NT2/D1 (cell line): ENCODE measurements at regions not wholly inside any gene's neighbourhood (a gene's known extent, or its start where the extent isn't known, plus 50 kb on each side); places are given as distances from the start of the nearest gene placed in this dataset.

Source experiments
- DNase-seq: peaks from one replicate; pipeline ENCODE4 v3.0.0-alpha.2; 2011; ENCODE audit warnings: low read depth, low spot score
- H3K27me3 ChIP-seq: 2 replicates; pipeline ENCODE4 v1.6.0; 2011; ENCODE audit warnings: mild to moderate bottlenecking; ENCODE audit not compliant: insufficient read length, insufficient read depth
- H3K36me3 ChIP-seq: 2 replicates; pipeline ENCODE4 v1.6.1; 2011; ENCODE audit warnings: mild to moderate bottlenecking, low read length, mixed read lengths; ENCODE audit not compliant: insufficient read depth, insufficient read length
- H3K4me1 ChIP-seq: 2 replicates; pipeline ENCODE4 v1.5.1; 2011; ENCODE audit not compliant: insufficient read depth, insufficient read length
- H3K4me3 ChIP-seq: 2 replicates; pipeline ENCODE4 v1.5.1; 2011; ENCODE audit warnings: low read depth; ENCODE audit not compliant: insufficient read length
- H3K9ac ChIP-seq: 2 replicates; pipeline ENCODE4 v1.6.0; 2011; ENCODE audit warnings: low read depth; ENCODE audit not compliant: insufficient read length
- H3K9me3 ChIP-seq: 2 replicates; pipeline ENCODE4 v1.5.1; 2011; ENCODE audit warnings: mild to moderate bottlenecking, low read length; ENCODE audit not compliant: insufficient read depth
- SUZ12 ChIP-seq: IDR thresholded peaks from 2 replicates; pipeline ENCODE4 v1.6.1; 2011; ENCODE audit not compliant: insufficient read length, insufficient read depth; ENCODE audit errors: extremely low read depth
- YY1 ChIP-seq: IDR thresholded peaks from 2 replicates; pipeline ENCODE4 v1.6.1; 2011; ENCODE audit not compliant: insufficient read length, insufficient read depth
- ZNF274 ChIP-seq: IDR thresholded peaks from 2 replicates; pipeline ENCODE4 v1.6.1; 2011; ENCODE audit warnings: mild to moderate bottlenecking, low read depth, low read length

DNA sequence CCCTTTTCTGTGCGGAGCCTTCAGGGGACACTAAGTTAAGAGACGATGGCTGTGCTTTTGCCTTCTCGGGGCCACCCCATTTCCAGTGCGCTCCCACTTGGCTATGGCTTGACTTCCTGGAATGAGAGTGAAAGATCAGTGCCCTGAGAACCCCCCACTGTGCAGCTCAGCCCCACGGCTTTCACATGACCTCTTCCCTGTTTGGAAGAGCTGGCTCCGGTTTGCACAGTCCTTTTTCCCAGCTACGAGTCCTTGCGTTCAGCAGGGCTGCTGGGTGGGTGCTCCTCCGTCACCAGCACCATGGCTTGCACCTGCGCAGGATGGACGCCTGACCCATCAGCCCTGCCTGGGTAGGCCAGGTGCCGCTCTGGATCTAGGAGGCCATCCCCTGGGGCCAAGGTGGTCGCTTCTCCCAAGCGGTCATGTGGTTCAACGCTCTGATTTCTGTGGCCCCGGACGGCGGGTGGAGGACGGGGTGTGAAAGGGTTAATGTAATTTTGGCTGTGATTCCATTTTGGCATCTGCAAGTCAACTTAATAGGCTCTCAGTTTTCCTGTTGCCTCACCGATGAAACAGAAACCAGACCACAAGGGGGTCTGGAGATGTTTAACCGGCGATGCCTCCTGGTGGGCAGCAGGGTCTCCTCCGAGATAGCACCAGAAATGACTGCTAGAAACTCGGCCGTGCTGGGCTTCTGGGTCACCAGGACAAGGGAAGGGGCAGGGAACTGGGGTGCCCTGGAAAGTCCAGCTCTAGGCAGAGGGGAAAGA, 113.1 kb upstream of the HAAO start:
- H3K36me3 ChIP-seq, result no peaks in the 10 kb centered on the region
- no peaks in the 10 kb centered on the region for H3K9me3 ChIP-seq
- no peak overlapping the region for H3K9ac ChIP-seq
- no peak overlapping the region for H3K4me3 ChIP-seq
- DNase-seq, result no peak
- H3K4me1 ChIP-seq, result peaks cover 9% of the 10 kb centered on the region
- peaks cover 6% of the 10 kb centered on the region for H3K27me3 ChIP-seq
- no peak for TF ChIP-seq YY1
- TF ChIP-seq SUZ12, result no peak
- TF ChIP-seq ZNF274, result no peak

DNA sequence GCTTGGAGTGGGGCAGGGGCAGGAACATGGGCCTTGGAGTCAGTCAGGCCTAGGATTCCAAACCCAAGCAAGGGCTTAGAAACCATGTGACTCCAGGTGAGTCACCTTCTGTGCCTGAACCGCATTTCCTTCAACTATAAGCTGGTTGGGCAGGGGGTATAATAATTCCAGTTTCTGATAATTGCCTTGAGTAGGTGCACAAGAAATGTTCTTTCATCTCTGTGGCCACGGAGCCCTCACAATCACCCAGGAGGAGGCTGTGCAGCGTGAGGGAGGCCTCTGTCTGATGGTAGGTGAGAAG, 112.1 kb upstream of the HAAO start:
- Histone ChIP-seq H3K9ac (no peak overlapping the region), H3K4me1 (peaks cover 9% of the 10 kb centered on the region), H3K27me3 (peaks cover 4% of the 10 kb centered on the region), H3K4me3 (no peak overlapping the region), H3K36me3 (no peaks in the 10 kb centered on the region), H3K9me3 (no peaks in the 10 kb centered on the region)
- DNase-seq, result no peak
- no peak for TF ChIP-seq ZNF274
- no peak for TF ChIP-seq SUZ12
- TF ChIP-seq YY1, result no peak

DNA sequence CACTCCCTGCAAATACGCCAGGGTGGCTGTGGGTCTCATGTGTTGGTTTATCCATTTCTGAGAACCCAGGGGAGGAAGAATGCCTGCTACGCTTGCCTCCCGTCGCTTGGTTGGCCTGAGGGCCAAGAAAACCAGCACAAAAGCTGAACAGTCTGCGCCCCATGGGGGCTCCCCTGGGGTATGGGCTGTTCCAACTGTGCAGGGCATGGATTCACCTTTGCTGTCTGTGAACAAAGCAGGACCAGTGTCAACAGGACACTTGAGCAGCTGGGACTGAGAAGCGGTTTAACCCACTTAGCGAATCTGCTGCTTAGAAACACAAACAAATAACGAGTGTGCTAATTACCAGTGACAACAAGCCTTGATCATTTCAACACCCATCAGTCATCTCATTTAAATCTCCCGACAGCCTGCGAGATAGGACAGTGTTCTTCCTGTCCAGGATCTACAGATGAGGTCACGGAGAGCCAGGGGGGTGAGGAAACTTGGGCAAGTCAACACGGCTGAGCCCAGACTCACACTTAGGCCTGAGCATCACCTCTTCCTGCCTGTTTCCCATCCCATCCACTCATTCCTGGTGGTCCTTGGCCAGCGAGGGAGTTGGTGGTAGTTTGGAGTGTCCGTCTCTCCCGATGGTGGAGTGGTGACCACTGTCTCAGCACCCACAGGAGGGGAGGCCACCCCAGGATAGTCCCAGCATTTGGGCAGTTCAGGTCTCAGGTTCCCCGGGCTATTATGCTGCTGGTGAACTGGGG, 111.6 kb upstream of the HAAO start:
- peaks cover 4% of the 10 kb centered on the region for H3K27me3 ChIP-seq
- TF ChIP-seq YY1 (no peak), SUZ12 (no peak), ZNF274 (no peak)
- DNase-seq, result no peak
- H3K36me3 ChIP-seq, result no peaks in the 10 kb centered on the region
- no peak overlapping the region for H3K9ac ChIP-seq
- no peaks in the 10 kb centered on the region for H3K9me3 ChIP-seq
- H3K4me1 ChIP-seq, result peaks cover 9% of the 10 kb centered on the region
- no peak overlapping the region for H3K4me3 ChIP-seq

GRCh38 chr2:42902939-42903709, 110.7 kb upstream of the HAAO start:
- H3K4me1 ChIP-seq, result peaks cover 9% of the 10 kb centered on the region
- H3K4me3 ChIP-seq, result no peak overlapping the region
- no peaks in the 10 kb centered on the region for H3K9me3 ChIP-seq
- H3K36me3 ChIP-seq, result no peaks in the 10 kb centered on the region
- H3K9ac ChIP-seq, result no peak overlapping the region
- no peaks in the 10 kb centered on the region for H3K27me3 ChIP-seq
- TF ChIP-seq SUZ12, result no peak
- TF ChIP-seq ZNF274, result no peak
- TF ChIP-seq YY1, result no peak
- no peak for DNase-seq

DNA sequence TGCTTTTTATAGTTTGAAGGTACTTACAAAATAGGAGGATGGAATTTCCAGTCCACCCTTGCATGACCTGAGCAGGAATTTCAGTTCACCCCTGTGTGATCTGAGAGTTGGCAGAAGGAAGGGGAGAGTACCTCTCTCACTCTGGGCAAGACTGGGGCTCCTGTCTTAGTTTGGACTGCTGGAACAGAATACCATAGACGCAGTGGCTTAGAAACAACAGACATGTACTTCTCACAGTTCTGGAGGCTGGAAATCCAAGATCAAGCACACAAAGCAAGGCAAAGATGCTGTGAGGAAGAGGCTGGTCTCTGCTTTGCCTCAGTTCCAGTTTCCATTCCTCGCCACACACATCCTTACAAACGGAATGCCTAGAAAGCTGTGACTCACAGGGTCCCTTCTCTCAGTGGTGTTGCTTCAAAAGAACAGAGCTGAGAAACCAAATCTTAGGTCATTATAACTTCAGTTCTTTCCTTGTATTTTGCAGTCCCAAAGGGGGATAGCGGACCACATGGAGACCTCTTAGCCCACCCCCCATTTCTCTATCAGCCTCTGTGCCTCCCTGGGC, 108.8 kb upstream of the HAAO start:
- H3K9me3 ChIP-seq, result peaks cover 5% of the 10 kb centered on the region; the same call in 1 of the 2 replicates
- H3K36me3 ChIP-seq, result no peaks in the 10 kb centered on the region
- DNase-seq, result no peak
- H3K4me3 ChIP-seq, result no peak overlapping the region
- no peak overlapping the region for H3K9ac ChIP-seq
- no peak for TF ChIP-seq YY1
- TF ChIP-seq ZNF274, result no peak
- TF ChIP-seq SUZ12, result no peak
- H3K4me1 ChIP-seq, result peaks cover 9% of the 10 kb centered on the region
- no peaks in the 10 kb centered on the region for H3K27me3 ChIP-seq

DNA sequence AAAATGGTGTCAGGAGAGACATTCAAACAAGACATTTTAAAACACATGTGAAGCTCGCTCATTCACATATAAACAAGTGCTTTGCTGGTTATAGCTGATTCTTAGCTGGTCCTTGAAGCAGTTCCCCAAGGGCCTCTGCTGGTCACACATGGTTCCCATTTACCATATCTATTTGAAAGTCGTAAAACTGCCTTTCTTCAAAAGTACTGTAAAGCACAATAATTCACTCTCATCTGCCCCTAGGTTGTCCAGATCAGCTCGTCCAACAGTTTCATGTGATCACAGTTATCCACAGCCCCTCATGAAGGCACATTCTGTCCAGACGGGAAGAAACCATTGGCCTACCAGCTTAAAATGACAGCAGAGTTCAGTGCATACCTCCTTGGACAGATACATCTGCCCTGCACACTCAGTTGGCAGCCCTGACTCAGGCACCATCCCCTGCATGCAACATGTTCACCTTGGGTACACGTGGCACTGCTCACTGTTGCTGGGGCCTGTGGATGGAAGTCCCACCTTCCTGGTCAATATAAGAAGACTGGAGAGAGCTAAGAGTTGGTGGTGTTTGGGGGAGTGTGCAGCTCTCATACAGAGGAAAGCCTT, 108.0 kb upstream of the HAAO start:
- Histone ChIP-seq H3K9ac (no peak overlapping the region), H3K36me3 (no peaks in the 10 kb centered on the region), H3K4me3 (no peak overlapping the region), H3K9me3 (peaks cover 5% of the 10 kb centered on the region; the same call in 1 of the 2 replicates), H3K27me3 (no peaks in the 10 kb centered on the region), H3K4me1 (peaks cover 6% of the 10 kb centered on the region)
- no peak for DNase-seq
- TF ChIP-seq ZNF274, result no peak
- no peak for TF ChIP-seq YY1
- no peak for TF ChIP-seq SUZ12
